GM23338 (cell line): ENCODE measurements at regions not wholly inside any gene's neighbourhood (a gene's known extent, or its start where the extent isn't known, plus 50 kb on each side); places are given as distances from the start of the nearest gene placed in this dataset.

ENCODE experiments used
- ATAC-seq: fragments of 200-7000 bp; cut with Tn5 transposase; 3 replicates; pipeline ENCODE4 v1.9.1; 2020
- DNase-seq: peaks from one replicate; pipeline ENCODE4 v3.0.0-alpha.2; 2015; ENCODE audit warnings: low spot score
- H2AFZ ChIP-seq: fragments of 200-600 bp; sonication (generic); 2 replicates; pipeline ENCODE4 v1.8.0; 2016; ENCODE audit warnings: antibody characterized with exemption, mild to moderate bottlenecking, moderate library complexity
- H3F3A ChIP-seq: fragments of 200-600 bp; sonication (generic); replicated peaks from 2 replicates; pipeline ENCODE4 v1.8.0; 2017; ENCODE audit warnings: antibody characterized with exemption, mixed run types, low read depth
- H3K27ac ChIP-seq: fragments of 200-600 bp; sonication (generic); 2 replicates; pipeline ENCODE4 v1.6.1; 2016; ENCODE audit warnings: low read depth
- H3K27me3 ChIP-seq: fragments of 200-600 bp; sonication (generic); 2 replicates; pipeline ENCODE4 v1.8.0; 2016; ENCODE audit warnings: mild to moderate bottlenecking, mixed run types, moderate library complexity; ENCODE audit not compliant: insufficient read depth
- H3K36me3 ChIP-seq: fragments of 200-600 bp; sonication (generic); 2 replicates; pipeline ENCODE4 v1.8.0; 2016; ENCODE audit warnings: mild to moderate bottlenecking; ENCODE audit not compliant: insufficient read depth
- H3K4me1 ChIP-seq: fragments of 200-600 bp; sonication (generic); 2 replicates; pipeline ENCODE4 v1.8.0; 2016; ENCODE audit warnings: mild to moderate bottlenecking, moderate library complexity; ENCODE audit not compliant: insufficient read depth
- H3K4me2 ChIP-seq: fragments of 200-600 bp; sonication (generic); 2 replicates; pipeline ENCODE4 v1.7.1; 2017; ENCODE audit warnings: mixed run types
- H3K4me3 ChIP-seq: fragments of 200-600 bp; sonication (generic); 2 replicates; pipeline ENCODE4 v1.6.1; 2016; ENCODE audit warnings: mixed run types
- H3K79me2 ChIP-seq: fragments of 200-600 bp; sonication (generic); replicated peaks from 2 replicates; pipeline ENCODE4 v1.8.0; 2017; ENCODE audit warnings: mild to moderate bottlenecking; ENCODE audit not compliant: insufficient read depth
- H3K9me2 ChIP-seq: fragments of 200-600 bp; sonication (generic); 2 replicates; pipeline ENCODE4 v1.8.0; 2017; ENCODE audit not compliant: insufficient read depth
- H4K20me1 ChIP-seq: fragments of 200-600 bp; sonication (generic); replicated peaks from 2 replicates; pipeline ENCODE4 v1.8.0; 2017; ENCODE audit warnings: mild to moderate bottlenecking; ENCODE audit not compliant: insufficient read depth
- H3K27ac Mint-ChIP-seq: 2 replicates; pipeline ENCODE4 v1.8.0; 2020; ENCODE audit warnings: inconsistent platforms, mild to moderate bottlenecking, moderate library complexity, mixed read lengths
- H3K27me3 Mint-ChIP-seq: 3 replicates; pipeline ENCODE4 v1.8.0; 2022; ENCODE audit warnings: low read depth, mild to moderate bottlenecking, moderate library complexity, mixed read lengths, inconsistent platforms; ENCODE audit not compliant: insufficient read depth, poor library complexity
- H3K36me3 Mint-ChIP-seq: 3 replicates; pipeline ENCODE4 v1.8.0; 2021; ENCODE audit warnings: low read depth, mild to moderate bottlenecking, inconsistent platforms, moderate library complexity, mixed read lengths
- H3K4me1 Mint-ChIP-seq: 3 replicates; pipeline ENCODE4 v1.8.0; 2020; ENCODE audit warnings: mild to moderate bottlenecking, inconsistent platforms, mixed read lengths
- H3K4me3 Mint-ChIP-seq: 3 replicates; pipeline ENCODE4 v1.8.0; 2021; ENCODE audit warnings: moderate library complexity, mild to moderate bottlenecking, inconsistent platforms, mixed read lengths
- H3K9me3 Mint-ChIP-seq: 3 replicates; pipeline ENCODE4 v1.8.0; 2020; ENCODE audit warnings: moderate library complexity, mild to moderate bottlenecking, inconsistent platforms, mixed read lengths
- CREB1 ChIP-seq: fragments of 250-450 bp; sonication (Bioruptor Pico); IDR thresholded peaks from 2 replicates; pipeline ENCODE4 v1.5.0; 2020; ENCODE audit warnings: low read depth, mild to moderate bottlenecking, moderate library complexity
- ETS1 ChIP-seq: IDR thresholded peaks from 2 replicates; pipeline ENCODE4 v1.6.1; 2016; ENCODE audit warnings: antibody characterized with exemption
- JUNB ChIP-seq: IDR thresholded peaks from one replicate; pipeline ENCODE4 v1.6.1; 2016; ENCODE audit warnings: antibody characterized with exemption; ENCODE audit not compliant: unreplicated experiment
- NANOG ChIP-seq: IDR thresholded peaks from 2 replicates; pipeline ENCODE4 v1.6.1; 2016; ENCODE audit warnings: antibody characterized with exemption, borderline replicate concordance
- POLR2AphosphoS5 ChIP-seq: IDR thresholded peaks from 2 replicates; pipeline ENCODE4 v1.6.1; 2016; ENCODE audit warnings: antibody characterized with exemption, low read depth
- ZNF114 ChIP-seq: fragments of 250-450 bp; sonication (Bioruptor Pico); IDR thresholded peaks from 2 replicates; pipeline ENCODE4 v1.5.0; 2020; ENCODE audit warnings: mild to moderate bottlenecking, moderate library complexity
- ZNF331 ChIP-seq: fragments of 250-450 bp; sonication (Bioruptor Pico); IDR thresholded peaks from 2 replicates; pipeline ENCODE4 v1.5.0; 2020; ENCODE audit warnings: low read depth, mild to moderate bottlenecking, moderate library complexity
- ZNF462 ChIP-seq: fragments of 250-450 bp; sonication (Bioruptor Pico); IDR thresholded peaks from 2 replicates; pipeline ENCODE4 v1.5.0; 2020; ENCODE audit warnings: mild to moderate bottlenecking, moderate library complexity

DNA sequence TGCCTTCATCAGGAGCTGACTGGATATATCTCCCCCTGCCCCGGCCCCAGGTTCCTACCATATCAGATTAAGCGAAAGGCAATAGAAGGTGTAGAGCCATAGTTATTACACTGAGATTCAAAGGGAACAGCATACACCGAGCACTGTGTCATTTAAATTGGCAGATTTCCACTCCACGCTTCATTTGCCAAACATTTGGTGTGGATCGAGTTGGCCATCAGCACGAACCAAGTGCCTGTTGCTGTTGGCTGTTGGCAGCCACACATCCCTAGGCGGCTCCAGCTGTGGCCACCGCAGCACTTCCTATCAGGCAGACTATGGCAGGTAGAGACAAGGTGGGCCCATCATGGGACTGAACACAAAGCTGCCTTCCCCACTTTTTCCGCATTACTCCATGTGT lies 115.8 kb downstream of the CCNA1 start:
- TF ChIP-seq POLR2AphosphoS5 (no peak), CREB1 (CRISPR knock-in tag) (no peak), NANOG (no peak), JUNB (no peak), ETS1 (no peak), ZNF331 (CRISPR knock-in tag) (no peak), ZNF114 (CRISPR knock-in tag) (no peak), ZNF462 (CRISPR knock-in tag) (no peak)
- H3K27ac Mint-ChIP-seq = no peak overlapping the region
- H3K4me2 ChIP-seq = no peak overlapping the region
- H3K9me2 ChIP-seq = no peaks in the 10 kb centered on the region; the same call in 1 of the 2 replicates
- no peaks in the 10 kb centered on the region; the same call in 1 of the 2 replicates for H3K4me1 ChIP-seq
- peaks cover 5% of the 10 kb centered on the region; the same call in 2 of the 3 replicates for H3K4me1 Mint-ChIP-seq
- no peak overlapping the region for H3K27ac ChIP-seq
- no peak overlapping the region for H3K4me3 Mint-ChIP-seq
- no peak overlapping the region for H2AFZ ChIP-seq
- no peaks in the 10 kb centered on the region for H3K9me3 Mint-ChIP-seq
- no peaks in the 10 kb centered on the region for H3K27me3 Mint-ChIP-seq
- no peaks in the 10 kb centered on the region for H3K27me3 ChIP-seq
- no peaks in the 10 kb centered on the region for H4K20me1 ChIP-seq
- no peak for DNase-seq
- no peaks in the 10 kb centered on the region for H3K79me2 ChIP-seq
- H3K36me3 ChIP-seq = no peaks in the 10 kb centered on the region
- no peak for ATAC-seq
- H3F3A ChIP-seq = no peaks in the 10 kb centered on the region
- no peaks in the 10 kb centered on the region for H3K36me3 Mint-ChIP-seq
- no peak overlapping the region for H3K4me3 ChIP-seq
